Chondrocyte (in vitro differentiated cells): ENCODE measurements at regions not wholly inside any gene's neighbourhood (a gene's known extent, or its start where the extent isn't known, plus 50 kb on each side); places are given as distances from the start of the nearest gene placed in this dataset.

Experiments used
- DNase-seq: peaks from one replicate; pipeline ENCODE4 v3.0.0; 2021; ENCODE audit warnings: mixed read lengths, low spot score
- H3K27ac Mint-ChIP-seq: one replicate; pipeline ENCODE4 v1.8.0; 2021; ENCODE audit warnings: mild to moderate bottlenecking, moderate library complexity, mixed read lengths; ENCODE audit not compliant: unreplicated experiment
- H3K27me3 Mint-ChIP-seq: 2 replicates; pipeline ENCODE4 v1.8.0; 2021; ENCODE audit warnings: low read depth, mixed read lengths
- H3K36me3 Mint-ChIP-seq: 2 replicates; pipeline ENCODE4 v1.8.0; 2021; ENCODE audit warnings: low read depth, mixed read lengths
- H3K4me1 Mint-ChIP-seq: 2 replicates; pipeline ENCODE4 v1.8.0; 2021; ENCODE audit warnings: low read depth, mild to moderate bottlenecking, mixed read lengths
- H3K4me3 Mint-ChIP-seq: one replicate; pipeline ENCODE4 v1.8.0; 2021; ENCODE audit warnings: mild to moderate bottlenecking, moderate library complexity, mixed read lengths; ENCODE audit not compliant: unreplicated experiment
- H3K9me3 Mint-ChIP-seq: 2 replicates; pipeline ENCODE4 v1.8.0; 2021; ENCODE audit warnings: low read depth, mixed read lengths
- TF ChIP-seq, protein P1 (sequence below): fragments of 200-600 bp; sonication (generic); IDR thresholded peaks from 2 replicates; pipeline ENCODE4 v1.5.0; 2021; ENCODE audit warnings: antibody characterized with exemption, mild to moderate bottlenecking, moderate library complexity

DNA sequence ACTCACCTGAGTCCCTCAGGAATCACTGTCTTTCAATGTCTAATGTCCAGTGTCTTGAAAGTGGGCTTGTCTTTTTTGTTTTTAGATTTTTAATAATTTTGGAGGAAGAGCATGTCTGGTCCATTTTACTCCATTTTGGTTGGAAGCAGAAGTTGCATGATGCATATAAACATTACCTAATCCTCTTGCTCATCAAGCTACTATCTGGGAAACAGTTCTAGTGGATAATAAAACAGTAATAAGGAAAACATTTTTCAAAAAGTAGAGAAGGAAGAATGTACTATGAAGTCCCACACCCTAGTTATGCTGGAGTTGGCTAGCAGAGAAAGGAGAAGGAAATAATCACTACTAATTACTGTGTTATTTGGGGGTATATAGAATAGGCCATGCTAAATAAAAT is 263.7 kb downstream of the ETAA1 start:
- Mint-ChIP-seq H3K27me3 (no peaks in the 10 kb centered on the region), H3K4me1 (peaks cover 21% of the 10 kb centered on the region), H3K27ac (no peak overlapping the region), H3K36me3 (peaks cover 4% of the 10 kb centered on the region), H3K9me3 (peaks cover 14% of the 10 kb centered on the region), H3K4me3 (no peak overlapping the region)
- TF ChIP-seq, protein P1, sequence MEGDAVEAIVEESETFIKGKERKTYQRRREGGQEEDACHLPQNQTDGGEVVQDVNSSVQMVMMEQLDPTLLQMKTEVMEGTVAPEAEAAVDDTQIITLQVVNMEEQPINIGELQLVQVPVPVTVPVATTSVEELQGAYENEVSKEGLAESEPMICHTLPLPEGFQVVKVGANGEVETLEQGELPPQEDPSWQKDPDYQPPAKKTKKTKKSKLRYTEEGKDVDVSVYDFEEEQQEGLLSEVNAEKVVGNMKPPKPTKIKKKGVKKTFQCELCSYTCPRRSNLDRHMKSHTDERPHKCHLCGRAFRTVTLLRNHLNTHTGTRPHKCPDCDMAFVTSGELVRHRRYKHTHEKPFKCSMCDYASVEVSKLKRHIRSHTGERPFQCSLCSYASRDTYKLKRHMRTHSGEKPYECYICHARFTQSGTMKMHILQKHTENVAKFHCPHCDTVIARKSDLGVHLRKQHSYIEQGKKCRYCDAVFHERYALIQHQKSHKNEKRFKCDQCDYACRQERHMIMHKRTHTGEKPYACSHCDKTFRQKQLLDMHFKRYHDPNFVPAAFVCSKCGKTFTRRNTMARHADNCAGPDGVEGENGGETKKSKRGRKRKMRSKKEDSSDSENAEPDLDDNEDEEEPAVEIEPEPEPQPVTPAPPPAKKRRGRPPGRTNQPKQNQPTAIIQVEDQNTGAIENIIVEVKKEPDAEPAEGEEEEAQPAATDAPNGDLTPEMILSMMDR: no peak
- DNase-seq: no peak

GRCh38 chr2:67662222-67662621 is 265.1 kb downstream of the ETAA1 start:
- Mint-ChIP-seq H3K4me1 (peaks cover 30% of the 10 kb centered on the region), H3K4me3 (no peak overlapping the region)
- TF ChIP-seq, protein P1: no peak

DNA sequence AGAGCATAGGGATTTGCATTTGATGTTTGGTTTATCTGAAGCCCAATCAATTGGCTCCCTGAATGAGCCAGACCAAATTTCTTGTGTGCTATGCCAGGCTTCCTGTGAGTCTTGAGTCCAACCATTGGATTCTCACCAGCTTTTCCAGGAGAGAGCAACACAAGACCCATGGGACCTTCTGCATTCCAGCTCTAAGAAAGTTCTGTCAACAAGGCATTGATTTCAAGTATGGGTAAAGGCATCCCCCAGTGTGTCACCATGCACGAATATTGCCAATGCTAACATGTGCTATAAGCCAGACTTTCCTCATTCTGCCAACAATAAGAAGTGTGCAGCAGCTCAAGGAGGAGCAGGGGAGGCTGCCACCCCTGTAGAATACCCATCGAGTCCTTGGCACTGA is 266.6 kb downstream of the ETAA1 start:
- no peak overlapping the region for H3K27ac Mint-ChIP-seq
- TF ChIP-seq, protein P1: no peak
- H3K4me1 Mint-ChIP-seq: peaks cover 38% of the 10 kb centered on the region
- H3K27me3 Mint-ChIP-seq: no peaks in the 10 kb centered on the region
- H3K9me3 Mint-ChIP-seq: peaks cover 11% of the 10 kb centered on the region
- no peak overlapping the region for H3K4me3 Mint-ChIP-seq
- DNase-seq: no peak
- H3K36me3 Mint-ChIP-seq: peaks cover 5% of the 10 kb centered on the region

More at GRCh38 chr2:67662222-67662621, 265.1 kb downstream of the ETAA1 start:
- Mint-ChIP-seq H3K36me3 (peaks cover 5% of the 10 kb centered on the region), H3K27me3 (no peaks in the 10 kb centered on the region), H3K27ac (no peak overlapping the region), H3K9me3 (peaks cover 11% of the 10 kb centered on the region)
- DNase-seq: no peak

GRCh38 chr2:67666386-67667053 is 269.4 kb downstream of the ETAA1 start:
- peaks cover 38% of the 10 kb centered on the region for H3K4me1 Mint-ChIP-seq
- H3K9me3 Mint-ChIP-seq: peaks cover 4% of the 10 kb centered on the region
- DNase-seq: no peak
- TF ChIP-seq, protein P1: no peak
- no peak overlapping the region for H3K4me3 Mint-ChIP-seq
- peaks cover 3% of the 10 kb centered on the region for H3K36me3 Mint-ChIP-seq
- H3K27ac Mint-ChIP-seq: peak overlapping the region; percentile 89
- H3K27me3 Mint-ChIP-seq: no peaks in the 10 kb centered on the region

DNA sequence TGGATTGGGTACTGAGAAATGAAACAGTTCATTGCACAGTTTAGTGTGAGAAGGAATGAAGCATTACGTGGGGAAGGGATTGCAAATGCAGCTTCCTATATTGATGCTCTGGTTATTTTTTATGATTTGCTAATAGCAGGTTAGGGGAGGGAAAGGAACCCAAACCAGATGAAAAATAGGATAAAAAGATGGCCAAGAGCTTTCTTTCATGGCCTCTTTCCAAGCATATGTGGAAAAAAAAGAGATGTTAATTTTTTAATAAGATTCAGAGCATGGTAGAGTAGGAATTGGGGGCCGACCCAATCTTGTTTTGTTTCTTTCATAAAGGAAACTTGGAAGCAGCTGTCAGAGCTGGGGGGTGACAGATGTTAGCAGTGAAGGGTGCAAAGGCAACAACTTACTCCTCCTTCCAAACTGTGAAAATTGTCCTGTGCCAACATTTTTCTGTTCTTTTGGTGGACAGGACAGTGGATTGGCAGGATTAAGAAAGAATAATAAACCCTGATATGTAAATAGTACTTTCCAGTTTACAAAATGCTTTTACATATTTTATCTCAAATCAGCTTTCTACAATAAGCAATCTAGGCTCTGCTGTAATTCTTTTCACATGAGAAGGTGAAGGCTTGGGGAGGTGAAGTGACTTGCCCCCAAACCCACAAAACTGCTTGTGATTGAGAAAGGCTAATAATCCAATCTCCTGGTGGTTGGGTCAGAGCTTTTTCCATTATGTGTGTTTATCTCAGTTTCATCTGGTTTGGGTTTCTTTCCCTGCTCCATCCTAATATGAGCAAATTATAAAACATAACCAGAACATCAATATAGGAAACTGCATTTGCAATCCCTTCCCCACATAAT is 270.1 kb downstream of the ETAA1 start:
- H3K27me3 Mint-ChIP-seq: no peaks in the 10 kb centered on the region
- DNase-seq: no peak
- no peak overlapping the region for H3K4me3 Mint-ChIP-seq
- peaks cover 3% of the 10 kb centered on the region for H3K9me3 Mint-ChIP-seq
- peak overlapping the region; percentile 15 for H3K27ac Mint-ChIP-seq
- H3K4me1 Mint-ChIP-seq: peaks cover 38% of the 10 kb centered on the region
- TF ChIP-seq, protein P1: no peak
- peaks cover 3% of the 10 kb centered on the region for H3K36me3 Mint-ChIP-seq
